SK-N-SH treated with all-trans-retinoic acid at 6 μM for 48 hours (cell line): ENCODE measurements at regions not wholly inside any gene's neighbourhood (a gene's known extent, or its start where the extent isn't known, plus 50 kb on each side); places are given as distances from the start of the nearest gene placed in this dataset.

ENCODE experiments used
- ATAC-seq: fragments of 200-7000 bp; cut with Tn5 transposase; 3 replicates; pipeline ENCODE4 v1.9.1; 2020; ENCODE audit warnings: mild to moderate bottlenecking, moderate library complexity
- ARNTL ChIP-seq: fragments of 450-650 bp; formaldehyde crosslinking; IDR thresholded peaks from 2 replicates; pipeline ENCODE4 v1.5.0; 2020; ENCODE audit warnings: low read depth, mild to moderate bottlenecking, moderate library complexity, borderline replicate concordance
- BACH2 ChIP-seq: fragments of 250-450 bp; sonication (Bioruptor Pico); IDR thresholded peaks from 2 replicates; pipeline ENCODE4 v1.9.0; 2021; ENCODE audit warnings: mild to moderate bottlenecking, borderline replicate concordance
- CREB5 ChIP-seq: fragments of 250-450 bp; sonication (Bioruptor Pico); IDR thresholded peaks from 2 replicates; pipeline ENCODE4 v1.5.1; 2020; ENCODE audit warnings: low read depth, mild to moderate bottlenecking, moderate library complexity
- CSRNP3 ChIP-seq: fragments of 250-450 bp; sonication (Bioruptor Pico); IDR thresholded peaks from 2 replicates; pipeline ENCODE4 v1.5.1; 2021; ENCODE audit warnings: mild to moderate bottlenecking, moderate library complexity
- ESRRG ChIP-seq: fragments of 250-450 bp; sonication (Bioruptor Pico); IDR thresholded peaks from 2 replicates; pipeline ENCODE4 v1.6.1; 2021; ENCODE audit warnings: mild to moderate bottlenecking
- GLIS3 ChIP-seq: fragments of 250-450 bp; sonication (Bioruptor Pico); IDR thresholded peaks from 2 replicates; pipeline ENCODE4 v1.5.0; 2020; ENCODE audit warnings: mild to moderate bottlenecking, moderate library complexity
- PATZ1 ChIP-seq: fragments of 250-450 bp; sonication (Bioruptor Pico); IDR thresholded peaks from 2 replicates; pipeline ENCODE4 v1.8.0; 2020; ENCODE audit warnings: mild to moderate bottlenecking, moderate library complexity, borderline replicate concordance
- POU6F1 ChIP-seq: fragments of 250-450 bp; sonication (Bioruptor Pico); IDR thresholded peaks from 2 replicates; pipeline ENCODE4 v1.8.0; 2021; ENCODE audit warnings: low read depth, mild to moderate bottlenecking, moderate library complexity, borderline replicate concordance
- PPARA ChIP-seq: fragments of 250-450 bp; sonication (Bioruptor Pico); IDR thresholded peaks from 2 replicates; pipeline ENCODE4 v1.5.0; 2020; ENCODE audit warnings: mild to moderate bottlenecking, borderline replicate concordance
- RARB ChIP-seq: fragments of 250-450 bp; sonication (Bioruptor Pico); IDR thresholded peaks from 2 replicates; pipeline ENCODE4 v1.8.0; 2021; ENCODE audit warnings: mild to moderate bottlenecking, moderate library complexity
- SNAI2 ChIP-seq: fragments of 250-450 bp; sonication (Bioruptor Pico); IDR thresholded peaks from 2 replicates; pipeline ENCODE4 v1.5.0; 2020; ENCODE audit warnings: mild to moderate bottlenecking, moderate library complexity
- TCF4 ChIP-seq: fragments of 250-450 bp; sonication (Bioruptor Pico); IDR thresholded peaks from 2 replicates; pipeline ENCODE4 v1.8.0; 2021; ENCODE audit warnings: mild to moderate bottlenecking, moderate library complexity, borderline replicate concordance
- TSHZ2 ChIP-seq: fragments of 250-450 bp; sonication (Bioruptor Pico); IDR thresholded peaks from 2 replicates; pipeline ENCODE4 v1.5.0; 2020; ENCODE audit warnings: mild to moderate bottlenecking, moderate library complexity
- ZC3H10 ChIP-seq: fragments of 250-450 bp; sonication (Bioruptor Pico); IDR thresholded peaks from 2 replicates; pipeline ENCODE4 v1.5.1; 2021; ENCODE audit warnings: mild to moderate bottlenecking, moderate library complexity
- ZFP30 ChIP-seq: fragments of 450-650 bp; formaldehyde crosslinking; IDR thresholded peaks from 2 replicates; pipeline ENCODE4 v1.5.0; 2022; ENCODE audit warnings: mild to moderate bottlenecking, moderate library complexity
- ZNF70 ChIP-seq: fragments of 450-650 bp; formaldehyde crosslinking; IDR thresholded peaks from 2 replicates; pipeline ENCODE4 v1.5.0; 2020; ENCODE audit warnings: mild to moderate bottlenecking, moderate library complexity
- ZNF8 ChIP-seq: fragments of 450-650 bp; formaldehyde crosslinking; IDR thresholded peaks from 2 replicates; pipeline ENCODE4 v1.5.0; 2020; ENCODE audit warnings: mild to moderate bottlenecking, moderate library complexity

GRCh38 chr16:77548151-77548550 is 113.3 kb upstream of the ADAMTS18 start:
- no peak for ATAC-seq
- TF ChIP-seq TCF4 (no peak), CSRNP3 (no peak), BACH2 (CRISPR knock-in tag) (no peak), RARB (CRISPR knock-in tag) (no peak), SNAI2 (CRISPR knock-in tag) (no peak), PPARA (no peak), ESRRG (CRISPR knock-in tag) (no peak), POU6F1 (CRISPR knock-in tag) (no peak), TSHZ2 (no peak), ZFP30 (CRISPR knock-in tag) (no peak), ZC3H10 (CRISPR knock-in tag) (no peak)

GRCh38 chr16:77548766-77549165 is 113.9 kb upstream of the ADAMTS18 start:
- ATAC-seq = no peak
- no peak for TF ChIP-seq POU6F1 (CRISPR knock-in tag)
- no peak for TF ChIP-seq ZNF8 (CRISPR knock-in tag)
- TF ChIP-seq CREB5 = no peak

GRCh38 chr16:77549876-77550275 is 115.0 kb upstream of the ADAMTS18 start:
- TF ChIP-seq GLIS3 (CRISPR knock-in tag) (no peak), CREB5 (no peak), SNAI2 (CRISPR knock-in tag) (no peak), POU6F1 (CRISPR knock-in tag) (no peak), TCF4 (no peak), PPARA (no peak), ZFP30 (CRISPR knock-in tag) (no peak), ZNF70 (CRISPR knock-in tag) (no peak), ARNTL (CRISPR knock-in tag) (no peak)
- ATAC-seq = no peak

GRCh38 chr16:77551357-77551756 is 116.5 kb upstream of the ADAMTS18 start:
- no peak for TF ChIP-seq RARB (CRISPR knock-in tag)
- no peak for TF ChIP-seq PATZ1
- no peak for TF ChIP-seq ZNF70 (CRISPR knock-in tag)
- no peak for ATAC-seq
